HG03103 (cell line): ENCODE measurements at regions not wholly inside any gene's neighbourhood (a gene's known extent, or its start where the extent isn't known, plus 50 kb on each side); places are given as distances from the start of the nearest gene placed in this dataset.
"Not testable (repeated sequence)": the region's sequence is repeated elsewhere in the genome, so short reads cannot be mapped to it uniquely, and the experiment has no call there.

ENCODE experiments used
- ATAC-seq: cut with Tn5 transposase; IDR thresholded peaks from one replicate; pipeline ENCODE4 v1.9.1; 2021; ENCODE audit warnings: low read depth; ENCODE audit not compliant: unreplicated experiment

GRCh38 chr4:181849472-181849871 is 393.7 kb upstream of the TENM3 start:
- ATAC-seq = no peak

DNA sequence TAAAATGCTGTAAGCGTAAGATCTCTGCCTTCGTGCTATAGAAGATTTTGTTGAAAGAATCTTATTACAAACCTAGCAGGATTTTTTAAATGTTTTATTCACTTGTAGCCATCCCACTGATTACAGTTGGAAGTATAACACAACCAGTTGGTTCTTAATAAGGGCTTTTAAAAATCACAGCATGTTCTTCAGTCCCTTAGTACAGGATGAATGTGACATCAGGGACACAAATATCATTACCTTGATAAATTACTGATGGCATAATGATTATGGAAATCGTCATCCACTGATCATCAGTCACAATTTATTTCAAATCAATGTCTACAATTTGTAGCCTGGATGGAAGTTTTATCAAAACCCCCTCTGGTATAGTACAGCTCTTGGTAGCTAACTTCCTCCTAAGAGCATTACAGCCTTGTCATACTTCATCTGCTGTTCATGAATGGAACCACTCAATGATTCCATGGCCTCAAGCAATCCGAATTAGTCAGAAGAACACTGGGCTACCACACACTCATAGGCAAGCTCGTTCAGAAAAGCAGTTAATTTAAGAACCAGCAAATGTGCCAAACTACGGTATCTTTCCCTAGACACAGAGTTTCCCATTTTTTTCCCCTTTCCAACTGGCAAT is 389.2 kb upstream of the TENM3 start:
- ATAC-seq = no peak

DNA sequence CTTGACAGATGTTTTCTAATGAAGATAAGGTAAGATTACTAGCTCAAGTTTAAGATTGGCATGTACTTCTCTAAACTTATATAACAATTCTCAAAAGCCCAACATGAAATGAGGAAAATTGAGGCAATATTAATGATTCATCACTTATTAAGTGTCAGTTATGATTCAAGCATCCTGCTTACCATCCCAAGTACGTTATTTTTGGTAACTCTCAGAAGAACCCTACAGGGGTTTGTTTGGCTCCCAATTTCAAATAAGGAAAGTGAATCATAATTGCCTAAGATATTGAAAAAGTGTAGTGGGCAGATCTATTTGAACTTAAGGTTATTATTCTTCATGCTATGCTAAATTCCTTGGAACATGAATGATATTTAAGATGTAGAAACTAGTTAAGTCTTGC is 387.9 kb upstream of the TENM3 start:
- no peak for ATAC-seq

- ATAC-seq = not testable (repeated sequence)
These were observed 385.7 kb upstream of the TENM3 start for GRCh38 chr4:181857471-181857870.

DNA sequence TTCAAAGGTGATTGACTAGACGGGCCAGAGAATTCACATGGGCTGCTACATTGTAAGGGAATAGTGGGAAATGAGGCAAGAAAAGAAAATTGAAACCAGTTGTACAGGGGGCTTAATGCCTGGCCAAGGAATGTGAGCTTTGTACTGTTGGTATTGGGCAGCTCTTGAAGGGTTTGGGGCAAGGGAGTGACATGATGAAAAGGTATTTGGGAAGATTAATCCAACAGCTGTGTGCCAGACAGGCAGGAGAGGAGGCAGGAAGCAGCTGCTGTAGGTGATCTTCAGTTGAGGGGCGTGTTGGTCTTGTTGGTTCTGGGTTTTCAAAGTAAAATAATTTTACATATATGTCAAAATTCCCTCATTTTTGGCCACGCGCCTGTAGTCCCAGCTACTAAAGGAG is 384.5 kb upstream of the TENM3 start:
- no peak for ATAC-seq

GRCh38 chr4:181859439-181859838 is 383.8 kb upstream of the TENM3 start:
- no peak for ATAC-seq

DNA sequence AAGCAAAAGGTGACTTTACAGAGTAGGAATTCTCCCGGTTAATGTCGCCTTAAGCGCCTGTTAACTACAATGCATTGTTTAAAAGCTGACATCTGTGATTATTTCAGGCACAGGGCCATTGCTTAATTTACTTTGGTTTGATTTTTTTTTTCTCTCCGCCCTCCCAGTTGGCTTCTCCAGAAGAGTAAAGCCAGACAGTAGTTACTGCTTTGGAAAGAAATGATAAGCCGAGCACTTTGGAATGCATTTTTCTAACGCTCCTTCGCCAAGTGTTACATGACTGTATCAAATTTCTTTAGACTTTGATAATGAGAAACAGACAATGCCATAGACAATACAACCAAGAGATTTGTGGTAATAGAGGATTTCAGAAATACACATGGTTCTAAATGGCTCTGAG is 383.0 kb upstream of the TENM3 start:
- ATAC-seq = no peak

DNA sequence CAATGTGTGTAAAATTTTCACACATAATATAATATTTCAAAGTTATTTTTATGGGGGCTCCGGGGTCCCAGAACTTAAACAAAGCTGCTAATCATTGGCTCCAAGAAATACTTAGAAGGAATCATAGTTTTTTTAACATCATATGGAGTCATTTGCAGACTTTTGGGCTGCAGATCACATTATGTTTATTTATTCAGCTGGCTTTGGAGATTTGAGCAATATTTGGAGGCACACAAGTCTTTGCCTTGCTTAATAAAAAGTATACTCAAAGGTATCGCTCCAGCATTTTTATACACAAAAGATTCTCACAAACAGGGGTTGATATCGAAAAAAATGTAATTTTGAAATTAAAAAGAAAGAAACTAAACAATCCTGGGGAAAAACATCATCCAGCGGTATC is 382.5 kb upstream of the TENM3 start:
- no peak for ATAC-seq

GRCh38 chr4:181863856-181864255 is 379.3 kb upstream of the TENM3 start:
- no peak for ATAC-seq

GRCh38 chr4:181870326-181870725 is 372.9 kb upstream of the TENM3 start:
- ATAC-seq = no peak

DNA sequence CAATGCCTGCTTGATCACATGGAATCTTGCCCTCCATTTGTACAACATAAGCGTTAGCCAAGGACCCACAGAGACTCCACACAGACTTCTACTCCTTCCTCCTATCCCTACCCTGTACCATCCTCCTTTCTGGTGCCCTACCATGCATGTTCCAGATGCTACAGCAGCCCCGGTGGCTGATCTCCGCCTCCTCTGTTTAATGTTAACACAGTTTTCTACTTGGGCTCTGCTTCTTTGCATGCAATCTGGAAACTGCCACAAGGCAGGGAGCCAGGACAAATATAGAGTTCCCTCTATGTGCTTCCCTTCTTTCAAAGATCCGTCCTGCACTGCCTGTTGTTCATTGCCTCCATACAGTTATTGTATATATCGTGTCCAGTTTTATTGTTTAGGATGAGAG is 368.6 kb upstream of the TENM3 start:
- ATAC-seq = no peak

- no peak for ATAC-seq
These were observed 365.8 kb upstream of the TENM3 start for GRCh38 chr4:181877329-181877848.

- no peak for ATAC-seq
These were observed 353.2 kb upstream of the TENM3 start for GRCh38 chr4:181890031-181890430.

DNA sequence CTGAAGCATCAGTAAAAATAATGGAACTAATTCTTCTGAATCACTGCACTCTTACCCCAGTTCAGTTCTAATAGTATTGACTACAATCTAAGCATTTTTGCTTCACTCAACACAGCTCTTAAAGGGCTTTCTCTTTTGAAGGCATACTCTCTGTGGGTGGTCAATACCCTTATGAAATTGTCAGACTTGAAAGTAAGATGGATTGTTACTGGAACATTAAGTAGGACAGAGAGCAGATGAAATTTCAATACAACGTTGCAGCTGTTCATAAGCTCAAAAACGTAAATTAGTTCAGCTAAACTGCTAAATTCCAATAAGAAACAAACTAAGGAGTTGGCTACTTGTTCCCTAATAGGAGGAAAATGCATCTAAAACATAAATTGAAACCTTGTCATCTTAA is 352.3 kb upstream of the TENM3 start:
- no peak for ATAC-seq

- no peak for ATAC-seq
These were observed 346.6 kb upstream of the TENM3 start for GRCh38 chr4:181896614-181897013.

- ATAC-seq = no peak
These were observed 345.3 kb upstream of the TENM3 start for GRCh38 chr4:181897935-181898334.

DNA sequence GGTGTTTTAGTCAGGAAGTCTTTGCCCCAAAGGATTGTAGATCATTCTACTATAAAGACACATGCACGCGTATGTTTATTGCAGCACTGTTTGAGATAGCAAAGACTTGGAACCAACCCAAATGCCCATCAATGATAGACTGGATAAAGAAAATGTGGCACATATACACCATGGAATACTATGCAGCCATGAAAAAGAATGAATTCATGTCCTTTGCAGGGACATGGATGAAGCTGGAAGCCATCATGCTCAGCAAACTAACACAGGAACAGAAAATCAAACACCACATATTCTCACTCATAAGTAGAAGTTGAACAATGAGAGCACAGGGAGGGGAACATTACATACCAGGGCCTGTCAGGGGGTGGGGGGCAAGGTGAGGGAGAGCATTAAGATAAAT is 340.8 kb upstream of the TENM3 start:
- ATAC-seq = not testable (repeated sequence)

DNA sequence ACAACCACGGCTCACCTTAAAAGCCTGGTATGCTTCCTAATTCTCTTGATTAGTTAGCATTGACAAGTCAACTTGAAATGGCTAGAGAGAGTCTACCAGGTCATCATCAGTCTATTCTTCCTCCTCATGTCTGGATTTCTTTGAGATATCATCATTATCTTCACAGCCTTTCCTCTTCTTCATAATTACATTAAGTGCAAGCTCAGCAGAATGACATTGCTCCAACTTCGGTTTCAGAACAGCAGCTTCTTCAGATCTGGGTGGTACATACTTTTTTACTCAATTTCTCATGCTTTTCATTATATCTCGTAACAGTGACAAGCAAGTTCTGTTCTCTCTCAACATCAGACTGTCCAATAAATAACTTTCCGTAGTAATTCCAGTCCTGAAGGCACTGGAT is 337.5 kb upstream of the TENM3 start:
- ATAC-seq = no peak

- ATAC-seq = no peak
These were observed 335.0 kb upstream of the TENM3 start for GRCh38 chr4:181908168-181908567.

DNA sequence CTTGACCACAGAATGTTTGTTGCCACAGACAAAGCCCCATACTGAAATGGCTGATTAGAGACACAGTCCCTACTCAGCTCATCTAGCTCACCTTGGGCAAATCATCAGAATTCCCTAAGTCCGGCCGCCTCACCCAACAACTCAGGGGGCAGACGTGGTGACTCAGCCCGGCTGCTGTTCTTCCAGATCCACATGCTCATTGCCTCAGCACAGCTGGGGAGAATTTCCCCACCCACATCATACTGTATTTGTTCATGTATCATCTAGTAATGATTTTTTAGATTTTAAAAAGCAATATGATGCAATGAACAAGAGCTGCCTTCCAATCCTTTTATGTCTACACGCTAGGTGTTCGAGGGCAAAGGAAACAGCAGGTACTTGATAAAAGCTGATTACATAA is 333.8 kb upstream of the TENM3 start:
- no peak for ATAC-seq

- ATAC-seq = no peak
These were observed 331.8 kb upstream of the TENM3 start for GRCh38 chr4:181911420-181911819.

DNA sequence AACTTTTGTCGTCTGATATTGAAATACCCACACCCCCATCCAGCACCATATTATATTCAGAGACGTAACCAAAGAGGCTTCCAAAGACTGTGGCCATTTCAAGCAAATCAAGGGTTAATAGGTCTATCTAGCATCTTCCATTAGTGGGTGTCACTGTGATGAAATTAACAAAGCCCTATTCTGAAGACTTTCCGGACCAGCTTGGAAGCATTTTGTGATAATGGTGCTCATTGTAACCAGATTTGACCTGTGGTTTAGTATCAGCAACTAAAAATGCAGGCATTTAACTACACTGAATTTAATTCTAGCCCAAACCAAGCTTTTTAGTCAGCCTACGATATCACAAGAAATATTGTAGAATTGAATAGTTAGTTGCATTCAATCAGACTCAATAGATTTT is 309.7 kb upstream of the TENM3 start:
- ATAC-seq = no peak

- ATAC-seq = no peak
These were observed 304.6 kb upstream of the TENM3 start for GRCh38 chr4:181938631-181939030.
